IPS DF 19.7 (cell line): ENCODE measurements at regions not wholly inside any gene's neighbourhood (a gene's known extent, or its start where the extent isn't known, plus 50 kb on each side); places are given as distances from the start of the nearest gene placed in this dataset.

Experiments used
- DNase-seq: peaks from one replicate; pipeline ENCODE4 v3.0.0-alpha.2; 2013; ENCODE audit warnings: low read depth, low spot score

DNA sequence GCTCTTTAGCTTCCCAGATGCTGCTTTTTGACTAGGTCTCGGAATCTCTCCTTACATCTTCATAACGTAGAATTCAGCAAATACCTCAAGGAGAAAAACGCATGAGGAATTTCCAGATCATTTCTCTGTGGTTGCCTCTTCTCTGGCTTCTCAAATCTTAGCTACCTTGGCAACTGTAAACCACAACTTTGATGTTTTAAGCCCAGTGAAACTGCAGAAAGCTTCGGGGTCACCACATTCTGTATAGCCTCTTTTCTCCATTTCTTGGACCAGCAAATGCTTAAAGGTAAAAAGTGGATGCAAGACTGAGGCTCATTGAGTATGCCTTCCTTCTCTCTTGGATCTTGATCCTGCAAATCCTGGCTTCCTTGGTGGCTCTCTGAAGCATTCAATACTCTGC, 125.5 kb upstream of the FBXL4 start:
- DNase-seq = no peak

DNA sequence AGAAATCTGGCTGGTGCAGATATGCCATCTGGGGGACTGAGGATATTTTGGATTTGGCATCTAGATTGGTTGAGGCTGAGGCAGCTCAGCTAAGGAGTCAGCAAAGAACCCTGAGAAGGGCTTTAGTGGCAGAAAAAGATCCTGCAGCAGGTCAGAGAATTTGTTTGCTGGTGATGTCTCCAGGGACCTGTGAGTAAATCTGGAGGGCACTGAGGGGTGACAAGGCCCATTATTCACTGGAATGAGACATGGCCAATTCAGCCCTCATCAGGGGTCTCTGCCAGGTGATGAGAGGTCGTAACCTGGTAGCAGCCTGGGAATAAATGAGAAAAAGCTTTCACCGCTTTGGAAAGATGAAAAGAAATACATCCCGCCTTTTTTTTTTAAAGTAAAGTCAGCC, 118.3 kb upstream of the FBXL4 start:
- DNase-seq = no peak

DNA sequence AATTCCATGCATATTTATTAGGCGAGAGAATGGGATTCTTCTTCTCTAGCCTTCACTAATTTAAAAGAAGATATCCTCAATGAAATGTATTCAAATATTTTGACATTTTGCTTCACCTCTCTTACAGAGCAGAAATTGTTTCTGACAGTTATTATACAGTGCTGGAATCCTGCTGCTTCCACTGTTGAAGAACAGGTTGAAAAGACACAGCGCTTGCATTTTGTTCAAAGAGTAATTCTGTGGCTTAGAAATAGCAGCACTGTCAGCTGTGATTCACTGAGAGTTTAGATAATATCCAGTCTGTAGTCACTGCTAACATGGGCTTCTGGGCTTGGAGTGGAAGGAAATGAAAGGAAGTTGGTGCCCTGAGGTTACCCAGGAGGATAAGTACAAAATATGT, 117.1 kb upstream of the FBXL4 start:
- DNase-seq = no peak

DNA sequence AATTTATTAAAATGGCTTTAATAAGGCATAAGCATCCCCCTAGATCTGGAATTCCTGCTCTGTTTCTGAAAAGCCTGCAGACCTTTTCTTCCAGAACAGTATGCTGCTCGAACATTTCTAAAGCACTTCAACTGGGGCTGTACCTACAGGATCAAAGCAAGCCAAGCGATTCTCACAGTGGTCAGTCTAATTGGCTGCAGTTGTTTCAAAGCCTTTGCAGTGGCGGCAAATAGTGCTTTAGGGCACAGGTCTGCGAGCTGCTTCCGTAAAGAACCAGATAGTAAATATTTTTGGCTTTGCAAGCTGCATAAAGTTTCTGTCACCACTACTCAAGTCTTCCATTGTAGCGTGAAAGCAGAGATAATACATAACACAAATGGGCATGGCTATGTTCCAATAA, 88.9 kb upstream of the FBXL4 start:
- no peak for DNase-seq

DNA sequence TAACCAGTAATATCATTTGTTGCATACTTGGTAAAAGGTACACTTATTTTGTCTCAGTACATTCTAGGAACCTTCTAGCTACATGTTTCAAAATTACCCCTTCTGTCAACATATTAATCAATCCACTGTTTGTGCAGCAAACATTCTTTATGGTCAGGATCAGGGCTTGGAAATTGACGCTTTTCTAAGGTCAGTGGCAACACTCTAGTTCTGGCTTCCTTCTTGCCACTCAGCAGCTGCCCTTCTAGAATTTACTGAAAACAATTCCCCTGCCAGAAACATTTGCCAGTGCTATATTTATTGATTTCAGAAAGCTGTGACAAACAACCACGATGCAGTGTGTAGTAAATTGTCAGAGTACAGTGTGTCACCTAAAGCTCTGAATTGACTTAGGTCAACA, 84.7 kb upstream of the FBXL4 start:
- no peak for DNase-seq

DNA sequence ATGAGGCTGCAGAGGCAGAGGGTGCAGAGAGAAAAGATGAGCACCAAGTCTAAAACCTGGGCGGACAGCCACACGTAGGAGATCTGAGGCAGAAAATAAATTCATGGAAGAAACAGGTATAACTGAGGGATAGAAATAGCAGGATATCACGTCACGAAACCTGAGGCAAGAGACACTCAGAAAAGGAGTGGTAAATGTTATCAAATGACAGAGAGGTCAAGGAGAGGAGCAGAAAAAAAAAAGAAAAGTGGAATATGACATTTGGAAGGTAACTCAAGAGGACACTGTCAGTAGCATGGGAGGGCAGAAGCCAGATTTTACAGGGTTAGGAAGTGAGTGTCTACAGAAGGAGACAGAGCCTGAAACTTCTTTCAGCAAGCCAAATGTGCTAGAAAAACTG, 84.2 kb upstream of the FBXL4 start:
- no peak for DNase-seq

DNA sequence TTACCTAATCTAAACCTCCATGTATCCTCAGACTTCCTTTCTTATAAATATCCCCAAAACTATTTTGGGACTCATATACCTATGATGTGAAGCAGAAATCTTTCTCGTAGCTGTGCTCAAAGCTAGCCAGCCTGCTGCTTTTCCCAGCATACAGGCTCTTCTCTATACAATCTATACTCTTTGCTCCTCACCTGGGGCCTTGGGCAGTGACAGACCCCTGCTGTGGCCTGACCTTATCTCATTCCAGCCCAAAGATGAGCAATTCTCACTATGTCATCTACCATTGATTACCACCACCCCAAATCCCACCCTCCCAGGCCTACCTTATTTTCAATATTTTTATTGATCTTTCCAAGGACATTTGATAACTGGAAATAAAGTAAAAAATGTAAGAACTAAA, 83.2 kb upstream of the FBXL4 start:
- no peak for DNase-seq

DNA sequence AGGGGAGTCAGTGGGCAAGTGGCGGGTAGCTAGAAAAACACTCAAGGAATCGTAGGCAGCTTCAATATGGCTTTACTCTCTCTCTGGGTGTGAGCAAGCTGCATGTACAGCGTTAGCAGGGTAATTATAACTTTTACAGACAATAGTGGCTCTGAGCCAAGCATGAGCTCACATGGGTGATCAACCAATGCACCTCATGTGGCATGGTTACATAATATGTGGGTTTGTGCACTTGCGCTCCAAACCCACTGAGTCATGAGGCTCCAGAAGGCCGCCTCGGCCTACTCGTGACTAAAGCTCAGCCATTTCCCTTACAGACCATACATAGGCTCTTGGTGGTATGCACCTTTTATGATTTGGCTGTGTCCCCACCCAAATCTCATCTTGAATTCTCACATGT, 78.4 kb upstream of the FBXL4 start:
- peak; percentile 17 for DNase-seq

DNA sequence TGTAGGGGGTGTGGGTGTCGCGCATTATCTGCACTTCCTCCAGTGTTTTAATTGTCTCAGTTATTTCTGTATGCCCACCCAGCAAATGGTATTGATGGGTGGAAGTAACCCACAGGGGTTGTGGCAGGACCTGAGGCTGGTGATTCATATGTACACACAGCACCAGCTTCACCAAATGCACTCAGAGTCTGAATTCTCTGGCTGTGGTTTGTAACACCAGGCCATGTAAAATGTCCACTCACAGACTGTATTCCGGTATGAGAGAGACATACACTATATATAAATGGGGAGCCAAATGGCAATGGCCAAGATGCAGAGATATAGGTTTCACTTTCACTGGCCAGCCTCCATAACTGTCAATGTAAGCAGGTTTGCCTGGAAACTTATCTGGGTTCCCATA, 76.3 kb upstream of the FBXL4 start:
- DNase-seq = no peak

DNA sequence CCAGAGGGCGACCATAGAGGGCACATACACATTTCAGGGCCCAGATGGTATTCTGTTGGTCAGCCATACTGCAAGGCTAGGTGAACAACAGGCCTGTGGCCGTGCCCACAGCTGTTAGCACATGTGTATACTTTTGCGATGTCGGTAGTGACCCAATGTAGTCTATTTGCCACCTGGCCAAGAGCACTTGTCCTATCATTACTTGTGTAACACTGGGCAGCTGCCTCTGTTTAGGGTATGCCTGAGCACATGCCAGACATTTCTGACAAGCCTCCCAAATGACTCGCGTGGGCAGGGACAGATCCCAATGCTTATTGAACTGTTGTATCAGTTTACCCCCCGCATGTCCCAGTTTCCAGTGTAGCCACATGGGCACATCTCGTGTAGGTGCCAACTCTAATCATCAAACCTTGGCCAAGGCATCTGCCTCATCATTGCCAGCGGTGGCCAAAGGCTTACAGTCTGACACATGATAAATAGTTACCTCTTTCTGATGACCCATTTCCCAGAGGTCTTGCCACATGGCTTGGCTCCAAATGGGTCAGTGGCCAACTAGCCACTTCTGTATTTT, 74.4 kb upstream of the FBXL4 start:
- no peak for DNase-seq

DNA sequence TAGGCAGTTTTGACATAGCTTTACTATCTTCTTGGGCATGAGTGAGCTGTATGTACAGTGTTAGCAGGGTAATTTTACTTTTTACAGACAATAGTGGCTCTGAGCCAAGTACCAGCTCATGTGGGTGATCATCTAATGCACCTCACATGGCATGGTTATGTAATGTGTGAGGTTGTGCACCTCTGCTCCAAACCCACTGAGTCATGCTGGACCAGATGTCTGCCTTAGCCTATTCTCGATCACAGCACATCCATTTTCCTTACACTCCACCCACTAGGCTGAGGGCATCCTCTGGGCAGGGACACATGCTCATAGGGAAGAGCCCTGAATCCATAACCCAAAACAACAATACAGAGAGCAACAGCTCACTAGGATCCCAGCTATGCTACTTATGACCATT, 71.6 kb upstream of the FBXL4 start:
- DNase-seq = no peak

DNA sequence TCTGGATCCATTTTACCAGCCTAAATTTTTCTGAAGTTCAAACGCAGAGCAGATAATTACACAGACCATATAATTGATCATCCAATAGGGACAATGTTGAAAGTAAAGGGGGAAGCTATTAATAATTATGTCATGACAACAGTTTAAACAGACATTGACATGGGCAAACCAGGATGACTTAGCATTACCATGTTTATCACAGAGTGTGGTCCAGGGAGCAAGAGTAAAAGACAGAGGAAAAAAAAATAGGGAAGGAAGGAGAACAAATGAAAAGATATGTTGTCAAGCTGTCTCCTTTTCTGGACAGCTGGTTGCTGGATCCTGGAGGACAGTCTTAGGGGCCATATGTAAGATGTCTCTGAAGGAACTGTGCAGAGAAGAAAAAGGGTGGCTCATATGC, 69.4 kb upstream of the FBXL4 start:
- no peak for DNase-seq

DNA sequence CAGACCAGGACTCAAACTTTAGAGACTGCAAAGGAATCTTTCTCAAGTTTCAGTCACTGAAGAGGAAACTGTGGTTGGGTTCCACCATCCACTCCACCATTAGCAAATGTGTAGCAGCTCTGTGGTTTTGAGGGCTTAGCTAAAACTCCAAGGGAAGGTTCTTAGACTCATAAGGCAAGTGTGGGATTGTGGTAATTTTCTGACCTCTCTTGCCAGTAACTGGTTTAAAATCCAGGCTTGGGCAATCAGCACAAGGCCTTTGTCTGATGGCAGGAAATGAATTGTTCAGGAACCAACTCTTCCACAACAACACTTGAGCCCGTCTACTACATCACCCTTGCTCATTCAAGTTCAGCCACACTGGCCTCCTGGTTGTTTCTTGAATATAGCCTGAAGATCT, 68.6 kb upstream of the FBXL4 start:
- no peak for DNase-seq

DNA sequence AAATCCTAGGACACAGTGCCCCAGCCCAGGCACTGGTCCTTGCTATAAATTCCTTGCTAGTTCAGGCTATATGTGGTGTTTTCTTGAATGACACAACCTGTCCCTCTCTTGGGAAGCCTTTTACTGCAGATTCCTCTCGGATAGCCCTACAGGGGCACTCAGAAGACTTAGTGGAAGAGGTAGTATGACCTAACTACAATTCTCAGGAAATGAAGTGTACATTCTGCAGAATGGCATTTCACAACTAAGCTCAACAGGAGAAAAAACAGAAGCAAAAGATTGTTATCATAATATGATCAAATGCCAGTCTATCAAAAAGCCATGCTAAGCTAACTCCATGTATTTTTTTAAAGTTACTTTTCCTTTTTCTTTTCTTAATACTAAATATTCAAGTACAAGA, 66.3 kb upstream of the FBXL4 start:
- DNase-seq = no peak

DNA sequence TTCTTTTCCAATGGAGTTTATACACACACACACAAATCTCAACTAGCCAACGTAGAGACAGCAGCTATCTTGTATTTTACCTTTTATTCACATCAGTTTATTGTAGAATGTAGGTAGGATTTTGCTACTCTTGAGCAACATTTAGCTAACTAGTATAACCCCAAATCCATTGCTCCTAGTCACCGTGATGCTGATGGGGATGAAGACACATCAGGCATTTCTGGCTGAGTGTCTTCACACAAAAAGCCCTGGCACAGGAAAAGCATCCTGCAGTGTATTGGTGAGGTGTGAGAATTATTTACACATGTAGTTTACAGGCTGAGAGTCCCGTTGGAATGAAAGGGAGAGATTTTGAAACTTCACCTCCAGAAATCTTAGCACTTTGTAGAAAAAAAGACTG, 65.9 kb upstream of the FBXL4 start:
- no peak for DNase-seq

DNA sequence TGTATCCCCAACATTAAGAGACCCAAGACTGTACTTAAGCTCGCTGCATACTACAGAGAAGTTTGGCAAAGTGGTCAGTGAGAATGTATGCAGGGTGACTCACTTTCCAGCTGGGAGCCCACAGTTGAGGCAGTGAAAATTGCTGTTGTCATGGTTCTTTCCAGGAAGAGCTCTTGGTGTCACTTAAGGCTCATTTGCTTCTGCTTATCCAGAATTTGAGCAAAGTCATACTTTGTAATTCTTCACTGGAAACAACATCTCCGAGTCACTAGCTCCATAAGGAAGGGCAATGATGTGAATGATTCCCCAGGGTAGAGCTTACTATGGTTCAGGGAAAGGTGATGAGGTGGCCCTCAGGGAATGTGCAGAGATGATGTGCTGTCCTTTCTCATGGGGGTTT, 65.4 kb upstream of the FBXL4 start:
- no peak for DNase-seq

DNA sequence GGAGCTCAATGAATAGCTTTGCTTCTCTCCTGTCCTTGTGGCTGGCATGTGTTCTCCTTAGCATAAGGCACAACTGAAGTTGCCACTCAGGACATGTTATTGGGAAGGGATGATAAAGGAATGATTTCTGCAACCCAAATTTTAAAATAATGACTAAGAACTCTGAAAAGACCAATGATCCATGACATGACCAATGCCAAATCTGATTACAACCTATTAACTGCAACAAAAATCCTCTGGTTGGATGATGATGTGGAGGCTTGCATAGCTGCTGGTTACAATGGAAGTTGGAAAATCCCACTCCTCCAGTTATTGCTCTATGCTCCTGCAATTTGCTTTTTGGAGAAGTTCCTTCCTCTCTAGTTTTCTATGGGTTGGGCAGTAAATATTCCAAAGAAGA, 63.4 kb upstream of the FBXL4 start:
- no peak for DNase-seq

DNA sequence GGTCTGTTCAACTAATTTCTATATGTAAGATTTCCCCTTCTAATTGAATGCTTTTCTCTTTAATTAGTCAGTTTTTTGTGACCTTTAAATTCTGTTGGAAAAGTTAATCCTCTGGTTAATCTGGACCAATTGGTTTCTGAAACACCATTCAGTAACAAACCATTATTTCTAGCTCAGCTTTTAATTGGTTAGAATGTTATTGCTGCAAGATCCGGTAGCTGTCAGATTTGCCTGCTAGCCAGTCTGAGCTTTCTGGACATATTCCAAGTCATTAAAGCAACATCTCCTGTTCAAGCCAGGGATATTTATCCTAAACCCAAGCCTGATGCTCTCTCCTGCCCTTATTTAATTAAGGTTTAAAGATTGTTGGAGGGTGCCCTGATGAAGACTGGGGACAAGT, 55.1 kb upstream of the FBXL4 start:
- no peak for DNase-seq

DNA sequence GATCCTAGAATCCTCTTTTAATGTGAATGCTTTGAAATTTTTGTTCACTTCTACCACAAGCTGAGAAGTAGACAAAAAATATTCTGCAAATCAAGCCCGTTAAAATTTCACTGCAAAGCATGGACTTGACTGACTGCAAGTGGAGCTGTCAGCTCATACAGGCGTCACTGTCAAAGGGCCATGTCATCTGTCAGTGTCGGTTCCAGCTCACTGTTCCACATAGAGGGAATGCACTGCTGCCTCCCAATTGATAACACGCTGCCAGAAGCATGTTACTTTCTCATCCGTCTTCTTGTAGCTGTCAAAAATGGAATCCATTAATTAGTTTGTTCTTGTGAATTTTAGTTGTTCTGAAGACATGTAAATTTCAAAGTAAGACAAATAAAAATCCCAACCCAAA, 50.4 kb upstream of the FBXL4 start:
- no peak for DNase-seq
